ENCODE measurements at regions not wholly inside any gene's neighbourhood (a gene's known extent, or its start where the extent isn't known, plus 50 kb on each side); places are given as distances from the start of the nearest gene placed in this dataset.

- Histone ChIP-seq H3K27me3 (no peaks in the 10 kb centered on the region), H3K4me1 (no peaks in the 10 kb centered on the region), H3K9me3 (no peaks in the 10 kb centered on the region; the same call in 1 of the 2 replicates), H3K4me3 (ENCODE audit: low read depth, low read length) (no peak overlapping the region), H3K36me3 (no peaks in the 10 kb centered on the region)
- no peak for DNase-seq
- no peak for TF ChIP-seq CTCF (IDR thresholded peaks at IDR 0.05; ENCODE audit: low read depth, low read length)
Observed at GRCh38 chr9:23571414-23572104, 254.5 kb downstream of the ELAVL2 start.

GRCh38 chr9:23573800-23574199 lies 252.2 kb downstream of the ELAVL2 start:
- DNase-seq, result no peak
- no peaks in the 10 kb centered on the region for H3K27me3 ChIP-seq

GRCh38 chr9:23577611-23578010 lies 248.4 kb downstream of the ELAVL2 start:
- TF ChIP-seq CTCF (IDR thresholded peaks at IDR 0.05; ENCODE audit: low read depth, low read length), result no peak
- Histone ChIP-seq H3K4me1 (no peaks in the 10 kb centered on the region), H3K4me3 (ENCODE audit: low read depth, low read length) (no peak overlapping the region), H3K9me3 (no peaks in the 10 kb centered on the region; the same call in 1 of the 2 replicates), H3K27me3 (no peaks in the 10 kb centered on the region), H3K36me3 (no peaks in the 10 kb centered on the region)
- DNase-seq, result no peak

More at GRCh38 chr9:23573800-23574199, 252.2 kb downstream of the ELAVL2 start:
- H3K9me3 ChIP-seq, result no peaks in the 10 kb centered on the region; the same call in 1 of the 2 replicates
- no peak for TF ChIP-seq CTCF (IDR thresholded peaks at IDR 0.05; ENCODE audit: low read depth, low read length)
- H3K4me1 ChIP-seq, result no peaks in the 10 kb centered on the region
- no peak overlapping the region for H3K4me3 ChIP-seq (ENCODE audit: low read depth, low read length)
- H3K36me3 ChIP-seq, result no peaks in the 10 kb centered on the region

- DNase-seq, result no peak
- no peak for TF ChIP-seq CTCF (IDR thresholded peaks at IDR 0.05; ENCODE audit: low read depth, low read length)
- H3K27me3 ChIP-seq, result no peaks in the 10 kb centered on the region
Observed at GRCh38 chr9:23581931-23582330, 244.1 kb downstream of the ELAVL2 start.

GRCh38 chr9:23582836-23583235 lies 243.2 kb downstream of the ELAVL2 start:
- Histone ChIP-seq H3K9me3 (no peaks in the 10 kb centered on the region), H3K4me1 (no peaks in the 10 kb centered on the region), H3K27me3 (no peaks in the 10 kb centered on the region), H3K36me3 (no peaks in the 10 kb centered on the region), H3K4me3 (ENCODE audit: low read depth, low read length) (no peak overlapping the region)
- DNase-seq, result no peak
- TF ChIP-seq CTCF (IDR thresholded peaks at IDR 0.05; ENCODE audit: low read depth, low read length), result no peak

More at GRCh38 chr9:23581931-23582330, 244.1 kb downstream of the ELAVL2 start:
- Histone ChIP-seq H3K9me3 (no peaks in the 10 kb centered on the region), H3K4me1 (no peaks in the 10 kb centered on the region), H3K36me3 (no peaks in the 10 kb centered on the region), H3K4me3 (ENCODE audit: low read depth, low read length) (no peak overlapping the region)

GRCh38 chr9:23586906-23587305 lies 239.1 kb downstream of the ELAVL2 start:
- TF ChIP-seq CTCF (IDR thresholded peaks at IDR 0.05; ENCODE audit: low read depth, low read length), result no peak

More at GRCh38 chr9:23586906-23587305, 239.1 kb downstream of the ELAVL2 start:
- Histone ChIP-seq H3K9me3 (no peaks in the 10 kb centered on the region), H3K4me3 (ENCODE audit: low read depth, low read length) (no peak overlapping the region), H3K27me3 (no peaks in the 10 kb centered on the region), H3K36me3 (no peaks in the 10 kb centered on the region), H3K4me1 (no peaks in the 10 kb centered on the region)
- no peak for DNase-seq
